DMS53 treated with DMSO at 0.1 percent for 48 hours (cell line): ENCODE measurements at regions not wholly inside any gene's neighbourhood (a gene's known extent, or its start where the extent isn't known, plus 50 kb on each side); places are given as distances from the start of the nearest gene placed in this dataset.
"Not testable (repeated sequence)": the region's sequence is repeated elsewhere in the genome, so short reads cannot be mapped to it uniquely, and the experiment has no call there.

ENCODE experiments used
- DNase-seq: peaks from one replicate; lab custom pipeline; 2025; ENCODE audit not compliant: unreplicated experiment; lab: John Stamatoyannopoulos, UW

GRCh38 chr1:223018534-223018933 lies 124.5 kb downstream of the TLR5 start:
- DNase-seq, result no peak

- DNase-seq, result no peak
Measured at GRCh38 chr1:223019256-223019655, 123.8 kb downstream of the TLR5 start.

GRCh38 chr1:223020770-223021169 lies 122.3 kb downstream of the TLR5 start:
- no peak for DNase-seq

GRCh38 chr1:223022641-223023473 lies 120.2 kb downstream of the TLR5 start:
- DNase-seq, result no peak

- DNase-seq, result no peak
Measured at GRCh38 chr1:223023863-223024262, 119.2 kb downstream of the TLR5 start.

- DNase-seq, result not testable (repeated sequence)
Measured at GRCh38 chr1:223024486-223024885, 118.6 kb downstream of the TLR5 start.

- not testable (repeated sequence) for DNase-seq
Measured at GRCh38 chr1:223025190-223025734, 117.8 kb downstream of the TLR5 start.

GRCh38 chr1:223026639-223027038 lies 116.4 kb downstream of the TLR5 start:
- DNase-seq, result not testable (repeated sequence)

GRCh38 chr1:223029985-223030769 lies 112.9 kb downstream of the TLR5 start:
- DNase-seq, result no peak

- no peak for DNase-seq
Measured at GRCh38 chr1:223030871-223031400, 112.1 kb downstream of the TLR5 start.

GRCh38 chr1:223031733-223032601 lies 111.1 kb downstream of the TLR5 start:
- DNase-seq, result no peak

GRCh38 chr1:223033658-223034057 lies 109.4 kb downstream of the TLR5 start:
- DNase-seq, result no peak

GRCh38 chr1:223034270-223034798 lies 108.7 kb downstream of the TLR5 start:
- no peak for DNase-seq

- DNase-seq, result no peak
Measured at GRCh38 chr1:223035724-223036478, 107.1 kb downstream of the TLR5 start.

GRCh38 chr1:223036479-223036845 lies 106.6 kb downstream of the TLR5 start:
- no peak for DNase-seq

GRCh38 chr1:223037845-223038244 lies 105.2 kb downstream of the TLR5 start:
- DNase-seq, result no peak

GRCh38 chr1:223038288-223039006 lies 104.6 kb downstream of the TLR5 start:
- no peak for DNase-seq

- DNase-seq, result no peak
Measured at GRCh38 chr1:223039990-223040389, 103.1 kb downstream of the TLR5 start.

- no peak for DNase-seq
Measured at GRCh38 chr1:223041481-223041880, 101.6 kb downstream of the TLR5 start.
